HepG2 (cell line): ENCODE measurements at regions not wholly inside any gene's neighbourhood (a gene's known extent, or its start where the extent isn't known, plus 50 kb on each side); places are given as distances from the start of the nearest gene placed in this dataset.

ENCODE experiments used
- ATM ChIP-seq: fragments of 450-650 bp; IDR thresholded peaks from 2 replicates; pipeline ENCODE4 v1.7.1; 2017; ENCODE audit warnings: mild to moderate bottlenecking, borderline replicate concordance
- BRD4 ChIP-seq: sonication (generic); formaldehyde crosslinking; IDR thresholded peaks from 2 replicates; pipeline ENCODE4 v1.4.0; 2020; ENCODE audit warnings: missing genetic modification reagents
- CBX2 ChIP-seq, 2 experiments: fragments of 200-600 bp in 1 of 2; sonication (generic); formaldehyde crosslinking in 1 of 2; IDR thresholded peaks; 2 replicates each; pipeline versions ENCODE4 v1.7.0 to v1.8.1; 2018 to 2022; ENCODE audit warnings: low read depth in 2 of 2, low read length in 1 of 2, mild to moderate bottlenecking in 1 of 2, missing genetic modification reagents in 1 of 2
- CERS6 ChIP-seq: sonication (generic); formaldehyde crosslinking; IDR thresholded peaks from 2 replicates; pipeline ENCODE4 v1.5.0; 2020; ENCODE audit warnings: missing genetic modification reagents
- FUBP1 ChIP-seq: sonication (generic); formaldehyde crosslinking; IDR thresholded peaks from 2 replicates; pipeline ENCODE4 v1.5.1; 2020; ENCODE audit warnings: missing genetic modification reagents, mild to moderate bottlenecking, borderline replicate concordance
- LBX2 ChIP-seq: sonication (generic); formaldehyde crosslinking; IDR thresholded peaks from 2 replicates; pipeline ENCODE4 v1.5.0; 2020; ENCODE audit warnings: missing genetic modification reagents, mild to moderate bottlenecking, borderline replicate concordance
- MNT ChIP-seq: fragments of 450-650 bp; IDR thresholded peaks from 2 replicates; pipeline ENCODE4 v1.6.1; 2016
- PHF21A ChIP-seq: sonication (generic); formaldehyde crosslinking; IDR thresholded peaks from 2 replicates; pipeline ENCODE4 v1.5.0; 2020; ENCODE audit warnings: mild to moderate bottlenecking, missing genetic modification reagents
- RNF2 ChIP-seq: fragments of 450-650 bp; conservative IDR thresholded peaks from 2 replicates; pipeline ENCODE4 v1.6.1; 2016; ENCODE audit warnings: low read depth
- SETDB1 ChIP-seq: sonication (generic); formaldehyde crosslinking; IDR thresholded peaks from 2 replicates; pipeline ENCODE4 v1.5.1; 2020; ENCODE audit warnings: missing genetic modification reagents, mild to moderate bottlenecking, borderline replicate concordance
- SIX1 ChIP-seq: sonication (generic); formaldehyde crosslinking; IDR thresholded peaks from 2 replicates; pipeline ENCODE4 v1.4.0; 2020; ENCODE audit warnings: missing genetic modification reagents, borderline replicate concordance
- SRF ChIP-seq: IDR thresholded peaks from 2 replicates; pipeline ENCODE4 v1.6.1; 2011; ENCODE audit warnings: mild to moderate bottlenecking, low read depth, low read length, moderate library complexity
- XRCC5 ChIP-seq: fragments of 200-400 bp; formaldehyde crosslinking; optimal IDR thresholded peaks from 2 replicates; pipeline ENCODE3; 2017; ENCODE audit warnings: mild to moderate bottlenecking, low read length
- ZBTB26 ChIP-seq: IDR thresholded peaks from 2 replicates; pipeline ENCODE4 v1.6.1; 2016; ENCODE audit warnings: missing compliant biosample characterization, missing genetic modification reagents, borderline replicate concordance
- ZNF331 ChIP-seq: sonication (generic); formaldehyde crosslinking; IDR thresholded peaks from 2 replicates; pipeline ENCODE4 v1.4.0; 2020; ENCODE audit warnings: missing genetic modification reagents
- ZNF513 ChIP-seq: sonication (generic); formaldehyde crosslinking; conservative IDR thresholded peaks from 2 replicates; pipeline ENCODE4 v1.5.0; 2020; ENCODE audit warnings: missing genetic modification reagents
- ZNF800 ChIP-seq: sonication (generic); formaldehyde crosslinking; IDR thresholded peaks from 2 replicates; pipeline ENCODE4 v1.4.0; 2020; ENCODE audit warnings: missing genetic modification reagents
- ZSCAN5A ChIP-seq: sonication (generic); formaldehyde crosslinking; IDR thresholded peaks from 2 replicates; pipeline ENCODE4 v1.8.0; 2022; ENCODE audit warnings: mild to moderate bottlenecking, missing genetic modification reagents, borderline replicate concordance

GRCh38 chr6:28747631-28748157, 176.1 kb downstream of the TRIM27 start (continued):
- TF ChIP-seq MNT, result no peak
- no peak for TF ChIP-seq ATM
- TF ChIP-seq LBX2 (CRISPR knock-in tag), result no peak
- TF ChIP-seq XRCC5, result no peak
- peak; percentile 39; the same call in 1 of the 2 replicates for TF ChIP-seq SIX1
- TF ChIP-seq ZSCAN5A (CRISPR knock-in tag), result no peak
- no peak for TF ChIP-seq CBX2 (IDR thresholded peaks at IDR 0.05; ENCODE audit: low read depth, low read length)
- peak; percentile 89; the same call in 1 of the 2 replicates for TF ChIP-seq CBX2 (CRISPR knock-in tag; IDR thresholded peaks at IDR 0.05; ENCODE audit: low read depth)
- peak; percentile 57; the same call in 1 of the 2 replicates for TF ChIP-seq ZNF331 (CRISPR knock-in tag)
- no peak for TF ChIP-seq BRD4
- no peak for TF ChIP-seq CERS6
- TF ChIP-seq FUBP1 (CRISPR knock-in tag), result no peak
- TF ChIP-seq PHF21A (CRISPR knock-in tag), result no peak
- no peak for TF ChIP-seq SETDB1 (CRISPR knock-in tag)
- TF ChIP-seq ZNF513 (CRISPR knock-in tag), result no peak
- peak; percentile 88 for TF ChIP-seq ZNF800
- TF ChIP-seq RNF2, result peak; percentile 58
- TF ChIP-seq ZBTB26 (CRISPR knock-in tag), result peak; percentile 69
- TF ChIP-seq SRF, result peak; percentile 18; the same call in 1 of the 2 replicates
